HepG2 (cell line): ENCODE measurements at regions not wholly inside any gene's neighbourhood (a gene's known extent, or its start where the extent isn't known, plus 50 kb on each side); places are given as distances from the start of the nearest gene placed in this dataset.

Source experiments
- ATAC-seq: fragments of 200-7000 bp; cut with Tn5 transposase; 3 replicates; pipeline ENCODE4 v1.9.1; 2020; ENCODE audit warnings: mild to moderate bottlenecking, moderate library complexity
- BruUV-seq: library from RNA; stranded (reverse); fragments of 400-500 nt; replicated peaks from 2 replicates; lab custom pipeline; 2021; lab: Mats Ljungman, UMichigan
- CTCF ChIA-PET: fragments of 300-600 bp; formaldehyde crosslinking; extraction: SDS; loops from one replicate; lab custom pipeline; 2021; ENCODE audit warnings: low total read pairs, inconsistent platforms, low intra/inter-chr PET ratio; lab: Yijun Ruan, JAX
- POLR2A ChIA-PET: fragments of 350-600 bp; sonication (Branson Sonifier 250); formaldehyde crosslinking; loops from one replicate; lab custom pipeline; 2020; ENCODE audit warnings: antibody characterized with exemption, inconsistent platforms; lab: Yijun Ruan, JAX
- DNase-seq: peaks from one replicate; pipeline ENCODE4 v3.0.0-alpha.2; 2015; ENCODE audit warnings: low spot score
- FAIRE-seq: peaks from 3 replicates; lab custom pipeline; 2011; peaks lifted over from hg19 to GRCh38; lab: Jason Lieb, UNC
- H2AFZ ChIP-seq: one replicate; pipeline ENCODE4 v1.6.1; 2011; ENCODE audit warnings: low read length, inconsistent platforms
- H3K27ac ChIP-seq: fragments of 300-600 bp; 3 replicates; pipeline ENCODE4 v1.8.0; 2011; ENCODE audit warnings: mixed run types, mild to moderate bottlenecking, mixed read lengths, low read length, inconsistent platforms; ENCODE audit not compliant: insufficient read depth; ENCODE audit errors: extremely low read length
- H3K27me3 ChIP-seq, 2 experiments: fragments of 200-600 bp in 1 of 2; 2 replicates in 1 of 2; 3 replicates in 1 of 2; pipeline versions ENCODE4 v1.6.0 to v1.8.0; 2011; ENCODE audit warnings: low read length in 2 of 2, mild to moderate bottlenecking in 2 of 2, moderate library complexity in 2 of 2, inconsistent platforms in 1 of 2; ENCODE audit not compliant: insufficient read depth in 2 of 2, control insufficient read depth in 1 of 2
- H3K36me3 ChIP-seq, 2 experiments: fragments of 200-600 bp in 1 of 2; replicated peaks in 1 of 2; 2 replicates in 1 of 2; 3 replicates in 1 of 2; pipeline versions ENCODE4 v1.5.1 to v1.8.0; 2011; ENCODE audit warnings: low read length in 2 of 2, inconsistent platforms in 1 of 2; ENCODE audit not compliant: insufficient read depth in 2 of 2, control insufficient read depth in 1 of 2
- H3K4me1 ChIP-seq: 2 replicates; pipeline ENCODE4 v1.5.1; 2012; ENCODE audit warnings: low read length, inconsistent platforms; ENCODE audit not compliant: insufficient read depth
- H3K4me2 ChIP-seq: 2 replicates; pipeline ENCODE4 v1.6.0; 2011; ENCODE audit warnings: low read depth, low read length, inconsistent platforms
- H3K4me3 ChIP-seq, 3 experiments: fragments of 200-600 bp in 1 of 3; sonication (generic), shearing (Covaris generic) in 1 of 3; replicated peaks in 1 of 3; 2 replicates each; pipeline ENCODE4 v1.5.1; 2011 to 2016; ENCODE audit warnings: low read length in 3 of 3, inconsistent platforms in 2 of 3, low read depth in 2 of 3, mild to moderate bottlenecking in 2 of 3, control low read depth in 1 of 3, mixed read lengths in 1 of 3; ENCODE audit not compliant: insufficient read depth in 1 of 3
- H3K79me2 ChIP-seq: one replicate; pipeline ENCODE4 v1.6.1; 2011; ENCODE audit warnings: low read length, inconsistent platforms; ENCODE audit not compliant: insufficient read depth
- H3K9ac ChIP-seq: 2 replicates; pipeline ENCODE4 v1.6.0; 2011; ENCODE audit warnings: mild to moderate bottlenecking, low read depth, low read length, inconsistent platforms; ENCODE audit not compliant: insufficient read depth
- H3K9me3 ChIP-seq: 2 replicates; pipeline ENCODE4 v1.5.1; 2012; ENCODE audit warnings: mild to moderate bottlenecking, low read length
- H4K20me1 ChIP-seq: 2 replicates; pipeline ENCODE4 v1.6.0; 2011; ENCODE audit warnings: inconsistent platforms, mild to moderate bottlenecking, low read length, moderate library complexity; ENCODE audit not compliant: insufficient read depth
- ATF1 ChIP-seq: IDR thresholded peaks from 2 replicates; pipeline ENCODE4 v1.6.1; 2016; ENCODE audit warnings: mild to moderate bottlenecking, control low read depth
- HOXA5 ChIP-seq: sonication (generic); formaldehyde crosslinking; IDR thresholded peaks from 2 replicates; pipeline ENCODE4 v1.4.0; 2020; ENCODE audit warnings: missing genetic modification reagents
- KLF16 ChIP-seq, 2 experiments: sonication (generic) in 1 of 2; formaldehyde crosslinking in 1 of 2; IDR thresholded peaks; 2 replicates each; pipeline versions ENCODE4 v1.6.1 to v1.8.0; 2016 to 2023; ENCODE audit warnings: missing genetic modification reagents in 2 of 2, missing compliant biosample characterization in 1 of 2
- MAF1 ChIP-seq: sonication (generic); formaldehyde crosslinking; IDR thresholded peaks from 2 replicates; pipeline ENCODE4 v1.5.0; 2020; ENCODE audit warnings: missing genetic modification reagents, borderline replicate concordance
- MED13 ChIP-seq: sonication (generic); formaldehyde crosslinking; IDR thresholded peaks from 2 replicates; pipeline ENCODE4 v1.5.0; 2020; ENCODE audit warnings: missing genetic modification reagents
- PHF20 ChIP-seq: sonication (generic); formaldehyde crosslinking; IDR thresholded peaks from 2 replicates; pipeline ENCODE4 v1.5.0; 2020; ENCODE audit warnings: mild to moderate bottlenecking, missing genetic modification reagents
- TCF12 ChIP-seq, 2 experiments: fragments of 450-650 bp in 1 of 2; sonication (generic) in 1 of 2; formaldehyde crosslinking in 1 of 2; IDR thresholded peaks; 2 replicates each; pipeline versions ENCODE4 v1.6.1 to v1.8.0; 2017 to 2022; ENCODE audit warnings: antibody characterized with exemption in 1 of 2, mild to moderate bottlenecking in 1 of 2, missing genetic modification reagents in 1 of 2, moderate library complexity in 1 of 2
- ZNF496 ChIP-seq: sonication (generic); formaldehyde crosslinking; IDR thresholded peaks from 2 replicates; pipeline ENCODE4 v1.8.1; 2023; ENCODE audit warnings: mild to moderate bottlenecking, moderate library complexity, missing genetic modification reagents; ENCODE audit not compliant: insufficient replicate concordance
- ZNF616 ChIP-seq: sonication (generic); formaldehyde crosslinking; IDR thresholded peaks from 2 replicates; pipeline ENCODE4 v1.5.0; 2020; ENCODE audit warnings: low read depth, mild to moderate bottlenecking, missing genetic modification reagents
- WGBS: methylation state at CpG from one replicate; pipeline ENCODE4 v1.1.6; 2017; ENCODE audit warnings: low lambda C conversion rate; 5-methylcytosine and 5-hydroxymethylcytosine counted together
- in situ Hi-C: cut with HindIII; loops from 2 replicates; pipeline ENCODE4 v1.10.0; 2017; ENCODE audit warnings: low pct_unique_long_range_greater_than_20kb; ENCODE audit not compliant: extremely low pct_ligation_motif_present
- intact Hi-C: fragments of 100-400 bp; cut with micrococcal nuclease; formaldehyde crosslinking; loops from one replicate; pipeline ENCODE4 v1.10.0; 2022; ENCODE audit not compliant: unreplicated experiment
- TF ChIP-seq, protein P1 (sequence below): IDR thresholded peaks from 2 replicates; pipeline ENCODE4 v1.6.1; 2016; ENCODE audit warnings: low read depth
- TF ChIP-seq, protein P2 (sequence below): sonication (generic); formaldehyde crosslinking; IDR thresholded peaks from 2 replicates; pipeline ENCODE4 v1.4.0; 2020; ENCODE audit warnings: low read depth, mild to moderate bottlenecking, missing genetic modification reagents
- TF ChIP-seq, protein P3 (sequence below): sonication (generic); formaldehyde crosslinking; conservative IDR thresholded peaks from 2 replicates; pipeline ENCODE4 v1.4.0; 2020; ENCODE audit warnings: missing genetic modification reagents
- TF ChIP-seq, protein P4 (sequence below): sonication (generic); formaldehyde crosslinking; IDR thresholded peaks from 2 replicates; pipeline ENCODE4 v1.4.0; 2020; ENCODE audit warnings: missing genetic modification reagents

DNA sequence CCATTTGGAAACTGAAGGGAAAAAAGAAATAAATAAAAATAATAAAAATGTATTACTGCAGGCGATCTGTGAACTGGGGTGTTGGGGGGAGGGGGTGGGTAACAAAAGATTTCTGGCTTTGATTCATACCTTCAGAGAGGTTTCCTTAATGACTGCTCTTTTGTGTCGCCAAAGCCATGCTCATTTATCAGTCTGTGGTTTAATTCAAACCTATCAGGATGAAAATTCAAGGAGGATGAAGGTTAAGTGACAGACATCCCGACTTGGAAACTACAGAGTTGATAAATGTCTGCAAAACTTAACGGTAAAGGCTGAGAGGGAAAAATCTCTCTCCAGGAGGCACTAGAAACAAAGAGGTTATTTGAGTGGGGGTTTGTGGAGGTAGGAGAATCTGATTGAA, 278.2 kb downstream of the PSAT1 start:
- POLR2A ChIA-PET: no interaction called here

DNA sequence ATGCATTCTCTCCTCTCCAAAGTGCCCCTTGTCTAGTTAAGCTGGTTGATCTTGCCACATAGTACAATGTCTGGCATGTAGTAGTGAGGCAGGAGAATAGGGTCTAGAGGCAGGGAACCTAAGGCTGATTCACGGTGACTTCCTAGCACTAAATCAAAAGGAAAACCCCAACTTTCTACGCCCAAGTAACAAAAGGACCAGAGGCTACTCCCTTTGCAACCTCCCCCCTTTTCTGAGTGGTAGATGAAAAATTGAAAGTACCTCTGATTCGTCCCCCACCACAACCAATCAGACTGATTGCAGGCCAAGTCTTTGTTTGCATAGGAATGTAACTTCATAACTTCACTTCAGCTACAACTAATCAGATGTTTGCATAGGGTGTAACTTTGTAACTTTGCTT, 278.8 kb downstream of the PSAT1 start:
- FAIRE-seq: no peak
- TF ChIP-seq HOXA5 (CRISPR knock-in tag): no peak
- no peak for TF ChIP-seq PHF20 (CRISPR knock-in tag)
- TF ChIP-seq, protein P1, sequence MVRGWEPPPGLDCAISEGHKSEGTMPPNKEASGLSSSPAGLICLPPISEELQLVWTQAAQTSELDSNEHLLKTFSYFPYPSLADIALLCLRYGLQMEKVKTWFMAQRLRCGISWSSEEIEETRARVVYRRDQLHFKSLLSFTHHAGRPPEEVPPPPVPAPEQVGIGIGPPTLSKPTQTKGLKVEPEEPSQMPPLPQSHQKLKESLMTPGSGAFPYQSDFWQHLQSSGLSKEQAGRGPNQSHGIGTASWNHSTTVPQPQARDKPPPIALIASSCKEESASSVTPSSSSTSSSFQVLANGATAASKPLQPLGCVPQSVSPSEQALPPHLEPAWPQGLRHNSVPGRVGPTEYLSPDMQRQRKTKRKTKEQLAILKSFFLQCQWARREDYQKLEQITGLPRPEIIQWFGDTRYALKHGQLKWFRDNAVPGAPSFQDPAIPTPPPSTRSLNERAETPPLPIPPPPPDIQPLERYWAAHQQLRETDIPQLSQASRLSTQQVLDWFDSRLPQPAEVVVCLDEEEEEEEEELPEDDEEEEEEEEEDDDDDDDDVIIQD (CRISPR knock-in tag): no peak
- no peak for TF ChIP-seq MED13
- TF ChIP-seq, protein P2, sequence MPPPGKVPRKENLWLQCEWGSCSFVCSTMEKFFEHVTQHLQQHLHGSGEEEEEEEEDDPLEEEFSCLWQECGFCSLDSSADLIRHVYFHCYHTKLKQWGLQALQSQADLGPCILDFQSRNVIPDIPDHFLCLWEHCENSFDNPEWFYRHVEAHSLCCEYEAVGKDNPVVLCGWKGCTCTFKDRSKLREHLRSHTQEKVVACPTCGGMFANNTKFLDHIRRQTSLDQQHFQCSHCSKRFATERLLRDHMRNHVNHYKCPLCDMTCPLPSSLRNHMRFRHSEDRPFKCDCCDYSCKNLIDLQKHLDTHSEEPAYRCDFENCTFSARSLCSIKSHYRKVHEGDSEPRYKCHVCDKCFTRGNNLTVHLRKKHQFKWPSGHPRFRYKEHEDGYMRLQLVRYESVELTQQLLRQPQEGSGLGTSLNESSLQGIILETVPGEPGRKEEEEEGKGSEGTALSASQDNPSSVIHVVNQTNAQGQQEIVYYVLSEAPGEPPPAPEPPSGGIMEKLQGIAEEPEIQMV (CRISPR knock-in tag): no peak
- TF ChIP-seq, protein P3, sequence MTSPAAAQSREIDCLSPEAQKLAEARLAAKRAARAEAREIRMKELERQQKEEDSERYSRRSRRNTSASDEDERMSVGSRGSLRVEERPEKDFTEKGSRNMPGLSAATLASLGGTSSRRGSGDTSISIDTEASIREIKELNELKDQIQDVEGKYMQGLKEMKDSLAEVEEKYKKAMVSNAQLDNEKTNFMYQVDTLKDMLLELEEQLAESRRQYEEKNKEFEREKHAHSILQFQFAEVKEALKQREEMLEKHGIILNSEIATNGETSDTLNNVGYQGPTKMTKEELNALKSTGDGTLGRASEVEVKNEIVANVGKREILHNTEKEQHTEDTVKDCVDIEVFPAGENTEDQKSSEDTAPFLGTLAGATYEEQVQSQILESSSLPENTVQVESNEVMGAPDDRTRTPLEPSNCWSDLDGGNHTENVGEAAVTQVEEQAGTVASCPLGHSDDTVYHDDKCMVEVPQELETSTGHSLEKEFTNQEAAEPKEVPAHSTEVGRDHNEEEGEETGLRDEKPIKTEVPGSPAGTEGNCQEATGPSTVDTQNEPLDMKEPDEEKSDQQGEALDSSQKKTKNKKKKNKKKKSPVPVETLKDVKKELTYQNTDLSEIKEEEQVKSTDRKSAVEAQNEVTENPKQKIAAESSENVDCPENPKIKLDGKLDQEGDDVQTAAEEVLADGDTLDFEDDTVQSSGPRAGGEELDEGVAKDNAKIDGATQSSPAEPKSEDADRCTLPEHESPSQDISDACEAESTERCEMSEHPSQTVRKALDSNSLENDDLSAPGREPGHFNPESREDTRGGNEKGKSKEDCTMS (CRISPR knock-in tag): no peak
- TF ChIP-seq ZNF496 (CRISPR knock-in tag): no peak
- TF ChIP-seq ATF1 (CRISPR knock-in tag): no peak
- TF ChIP-seq, all 625 proteins: peak for 0
- BruUV-seq: no TSS peak
- DNase-seq (no peak), ATAC-seq (no peak)
- 25% methylated on average over 3 of the region's 3 CpGs for WGBS
- Histone ChIP-seq H3K36me3 (no peaks in the 10 kb centered on the region), H3K4me3 (no peak overlapping the region), H3K4me2 (no peak overlapping the region), H3K9me3 (no peaks in the 10 kb centered on the region), H3K4me1 (no peaks in the 10 kb centered on the region), H3K79me2 (no peaks in the 10 kb centered on the region), H4K20me1 (no peaks in the 10 kb centered on the region), H2AFZ (no peak overlapping the region), H3K27ac (no peak overlapping the region), H3K9ac (no peak overlapping the region), H3K27me3 (no peaks in the 10 kb centered on the region; a peak in 1 of 5 replicates)
- CTCF ChIA-PET: no interaction called here
- intact Hi-C loops: no loop called here
- POLR2A ChIA-PET: no interaction called here
- in situ Hi-C loops: no loop called here

More for the DNA sequence above, 278.2 kb downstream of the PSAT1 start:
- in situ Hi-C loops (no loop called here), intact Hi-C loops (no loop called here)
- ATAC-seq (no peak), FAIRE-seq (no peak), DNase-seq (no peak)
- CTCF ChIA-PET: no interaction called here
- Histone ChIP-seq H4K20me1 (no peaks in the 10 kb centered on the region), H3K4me3 (no peak overlapping the region), H3K79me2 (no peaks in the 10 kb centered on the region), H3K36me3 (no peaks in the 10 kb centered on the region), H3K4me1 (no peaks in the 10 kb centered on the region), H3K27me3 (no peaks in the 10 kb centered on the region; a peak in 1 of 5 replicates), H3K9ac (no peak overlapping the region), H3K9me3 (no peaks in the 10 kb centered on the region), H3K27ac (no peak overlapping the region), H2AFZ (no peak overlapping the region), H3K4me2 (no peak overlapping the region)
- BruUV-seq: no TSS peak
- TF ChIP-seq, protein P4, sequence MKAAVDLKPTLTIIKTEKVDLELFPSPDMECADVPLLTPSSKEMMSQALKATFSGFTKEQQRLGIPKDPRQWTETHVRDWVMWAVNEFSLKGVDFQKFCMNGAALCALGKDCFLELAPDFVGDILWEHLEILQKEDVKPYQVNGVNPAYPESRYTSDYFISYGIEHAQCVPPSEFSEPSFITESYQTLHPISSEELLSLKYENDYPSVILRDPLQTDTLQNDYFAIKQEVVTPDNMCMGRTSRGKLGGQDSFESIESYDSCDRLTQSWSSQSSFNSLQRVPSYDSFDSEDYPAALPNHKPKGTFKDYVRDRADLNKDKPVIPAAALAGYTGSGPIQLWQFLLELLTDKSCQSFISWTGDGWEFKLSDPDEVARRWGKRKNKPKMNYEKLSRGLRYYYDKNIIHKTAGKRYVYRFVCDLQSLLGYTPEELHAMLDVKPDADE (CRISPR knock-in tag): no peak
- TF ChIP-seq KLF16 (CRISPR knock-in tag; IDR thresholded peaks at IDR 0.05): no peak
- TF ChIP-seq TCF12 (IDR thresholded peaks at IDR 0.05): no peak
- TF ChIP-seq TCF12 (CRISPR knock-in tag; IDR thresholded peaks at IDR 0.05): no peak
- TF ChIP-seq MAF1 (CRISPR knock-in tag): no peak
- TF ChIP-seq ZNF616: no peak
- WGBS: 3% methylated on average over 4 of the region's 4 CpGs
